ENCODE measurements at regions not wholly inside any gene's neighbourhood (a gene's known extent, or its start where the extent isn't known, plus 50 kb on each side); places are given as distances from the start of the nearest gene placed in this dataset.
"Not testable (repeated sequence)": the region's sequence is repeated elsewhere in the genome, so short reads cannot be mapped to it uniquely, and the experiment has no call there.

- no peak for DNase-seq (ENCODE audit: low read depth)
- no peak overlapping the region for H3K4me3 ChIP-seq (ENCODE audit: low read depth, low read length)
Observed at GRCh38 chr6:157727629-157728182, 95.3 kb upstream of the SNX9 start.

GRCh38 chr6:157728183-157728881, 94.7 kb upstream of the SNX9 start:
- no peak overlapping the region for H3K4me3 ChIP-seq (ENCODE audit: low read depth, low read length)
- no peak for DNase-seq (ENCODE audit: low read depth)

GRCh38 chr6:157731221-157731620, 91.8 kb upstream of the SNX9 start:
- no peak overlapping the region for H3K4me3 ChIP-seq (ENCODE audit: low read depth, low read length)
- no peak for DNase-seq (ENCODE audit: low read depth)

GRCh38 chr6:157732007-157732406, 91.0 kb upstream of the SNX9 start:
- no peak for DNase-seq (ENCODE audit: low read depth)
- no peak overlapping the region for H3K4me3 ChIP-seq (ENCODE audit: low read depth, low read length)

DNA sequence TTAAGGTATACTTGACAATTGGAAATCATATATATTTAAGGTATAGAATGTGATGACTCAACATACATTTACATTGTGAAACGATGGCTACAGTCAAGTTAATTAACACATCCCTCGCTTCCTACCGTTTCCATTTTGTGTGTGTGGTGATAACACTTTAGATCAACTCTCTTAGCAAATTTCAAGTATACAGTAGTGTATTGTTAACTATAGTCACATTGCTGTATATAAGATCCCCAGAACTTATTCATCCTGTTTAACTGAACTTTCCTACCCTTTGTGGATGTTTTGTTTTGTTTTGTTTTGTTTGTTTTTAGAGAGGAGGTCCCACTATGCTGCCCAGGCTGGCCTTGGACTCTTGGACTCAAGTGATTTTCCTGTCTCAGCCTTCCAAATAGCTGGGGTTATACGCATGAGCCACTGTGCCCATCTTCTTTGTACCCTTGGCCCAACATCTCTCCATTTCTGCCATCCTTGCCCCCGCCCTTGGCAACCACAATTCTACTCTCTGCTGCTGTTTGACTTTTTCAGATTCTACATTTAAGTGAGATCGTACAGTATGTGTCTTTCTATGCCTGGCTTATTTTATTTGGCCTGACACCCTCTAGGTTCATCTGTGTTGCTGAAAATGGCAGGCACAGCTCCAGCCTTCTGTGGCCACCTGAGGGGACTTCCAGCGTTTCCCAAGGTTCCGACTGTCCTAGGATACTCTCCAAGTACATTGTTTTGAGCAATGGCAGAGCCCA, 90.5 kb upstream of the SNX9 start:
- no peak for DNase-seq (ENCODE audit: low read depth)
- no peak overlapping the region for H3K4me3 ChIP-seq (ENCODE audit: low read depth, low read length)

DNA sequence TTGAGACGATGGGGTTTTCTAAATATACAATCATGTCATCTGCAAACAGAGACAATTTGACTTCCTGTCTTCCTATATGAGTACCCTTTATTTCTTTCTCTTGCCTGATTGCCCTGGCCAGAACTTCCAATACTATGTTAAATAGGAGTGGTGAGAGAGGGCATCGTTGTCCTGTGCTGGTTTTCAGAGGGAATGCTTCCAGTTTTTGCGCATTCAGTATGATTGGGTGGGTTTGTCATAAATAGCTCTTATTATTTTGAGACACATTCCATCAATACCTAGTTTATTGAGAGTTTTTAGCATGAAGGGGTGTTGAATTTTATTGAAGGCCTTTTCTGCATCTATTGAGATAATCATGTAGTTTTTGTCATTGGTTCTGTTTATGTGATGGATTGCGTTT, 86.5 kb upstream of the SNX9 start:
- not testable (repeated sequence) for H3K4me3 ChIP-seq (ENCODE audit: low read depth, low read length); DNase-seq (ENCODE audit: low read depth)

DNA sequence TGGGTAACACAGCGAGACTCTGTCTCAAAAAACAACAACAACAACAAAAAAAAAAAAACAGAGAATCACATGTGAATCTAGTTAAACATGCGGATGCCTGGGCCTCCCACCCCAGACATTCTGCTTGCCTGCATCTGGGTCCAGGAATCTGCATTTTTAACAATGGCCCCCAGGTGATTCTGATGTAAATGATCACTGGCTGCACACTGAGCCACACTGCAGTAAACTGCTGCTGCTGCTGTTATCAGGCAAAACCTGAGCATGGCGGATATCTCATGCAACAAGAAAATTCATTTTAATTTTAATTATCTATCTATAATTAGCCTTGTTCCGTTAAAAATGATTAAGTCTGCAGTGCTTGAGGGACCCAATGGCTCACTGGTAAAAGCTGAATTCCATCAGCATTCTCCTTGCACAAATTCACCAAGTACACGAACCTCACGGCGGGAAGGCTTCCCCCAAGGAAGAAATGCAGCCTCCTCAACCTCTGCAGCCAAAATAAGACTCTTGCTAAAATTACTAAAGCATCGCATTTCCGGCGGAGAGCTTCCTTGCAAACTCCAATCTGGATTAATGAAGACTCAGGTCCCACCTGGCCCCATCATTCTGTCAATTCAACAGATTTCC, 81.6 kb upstream of the SNX9 start:
- H3K4me3 ChIP-seq (ENCODE audit: low read depth, low read length) = no peak overlapping the region
- no peak for DNase-seq (ENCODE audit: low read depth)

GRCh38 chr6:157741948-157742556, 81.0 kb upstream of the SNX9 start:
- DNase-seq (ENCODE audit: low read depth) = no peak
- H3K4me3 ChIP-seq (ENCODE audit: low read depth, low read length) = no peak overlapping the region

DNA sequence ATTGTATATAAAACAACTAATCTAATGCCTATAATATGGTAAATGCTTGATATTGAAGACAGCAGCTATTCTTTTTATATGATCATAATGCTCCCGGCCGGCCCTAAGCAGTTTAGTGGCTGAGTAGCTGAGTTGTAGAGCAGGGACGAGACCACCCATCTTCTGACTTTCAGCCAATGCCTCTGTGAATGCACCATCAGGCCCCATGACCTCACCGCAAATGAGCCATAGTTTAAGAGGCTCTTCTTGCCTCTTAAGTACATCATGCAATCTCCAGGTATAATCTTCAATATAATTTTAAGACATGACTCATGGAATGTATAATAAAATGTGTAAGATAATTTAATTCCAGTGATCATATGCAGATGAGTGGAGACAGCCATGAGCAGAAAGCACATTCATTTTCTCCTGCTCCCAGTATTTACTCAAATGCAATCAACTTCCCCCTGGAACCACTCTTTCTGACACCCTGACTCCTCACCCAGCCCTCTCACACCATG, 78.9 kb upstream of the SNX9 start:
- no peak overlapping the region for H3K4me3 ChIP-seq (ENCODE audit: low read depth, low read length)
- DNase-seq (ENCODE audit: low read depth) = no peak

GRCh38 chr6:157746897-157747296, 76.1 kb upstream of the SNX9 start:
- DNase-seq (ENCODE audit: low read depth) = no peak
- no peak overlapping the region for H3K4me3 ChIP-seq (ENCODE audit: low read depth, low read length)

GRCh38 chr6:157747370-157747769, 75.7 kb upstream of the SNX9 start:
- no peak for DNase-seq (ENCODE audit: low read depth)
- no peak overlapping the region for H3K4me3 ChIP-seq (ENCODE audit: low read depth, low read length)

GRCh38 chr6:157748839-157749571, 74.0 kb upstream of the SNX9 start:
- H3K4me3 ChIP-seq (ENCODE audit: low read depth, low read length) = no peak overlapping the region
- DNase-seq (ENCODE audit: low read depth) = no peak

GRCh38 chr6:157750973-157751372, 72.1 kb upstream of the SNX9 start:
- not testable (repeated sequence) for DNase-seq (ENCODE audit: low read depth); H3K4me3 ChIP-seq (ENCODE audit: low read depth, low read length)

DNA sequence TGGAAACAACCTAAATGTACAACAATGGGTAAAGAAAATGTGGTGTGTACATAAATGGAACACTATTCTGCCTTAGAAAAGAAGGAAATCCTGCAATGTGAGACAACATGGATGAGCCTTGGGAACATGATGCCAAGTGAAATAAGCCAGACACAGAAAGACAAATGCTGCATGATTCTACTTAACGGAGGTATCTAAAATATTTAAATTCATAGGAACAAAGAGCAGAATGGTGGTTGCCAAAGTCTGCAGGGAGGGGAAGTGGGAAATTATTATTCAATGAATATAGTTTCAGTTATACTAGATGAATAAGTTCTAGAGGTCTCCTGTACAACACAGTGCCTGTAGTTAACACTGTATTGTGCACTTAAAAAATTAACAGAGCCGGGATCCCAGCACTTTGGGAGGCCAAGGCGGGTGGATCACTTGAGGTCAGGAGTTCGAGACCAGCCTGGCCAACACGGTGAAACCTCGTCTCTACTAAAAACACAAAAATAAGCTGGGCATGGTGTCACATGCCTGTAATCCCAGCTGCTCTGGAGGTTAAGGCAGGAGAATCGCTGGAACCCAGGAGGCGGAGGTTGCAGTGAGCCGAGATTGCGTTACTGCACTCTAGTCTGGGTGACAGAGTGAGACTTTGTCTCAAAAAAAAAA, 71.4 kb upstream of the SNX9 start:
- no peak for DNase-seq (ENCODE audit: low read depth)
- no peak overlapping the region for H3K4me3 ChIP-seq (ENCODE audit: low read depth, low read length)

DNA sequence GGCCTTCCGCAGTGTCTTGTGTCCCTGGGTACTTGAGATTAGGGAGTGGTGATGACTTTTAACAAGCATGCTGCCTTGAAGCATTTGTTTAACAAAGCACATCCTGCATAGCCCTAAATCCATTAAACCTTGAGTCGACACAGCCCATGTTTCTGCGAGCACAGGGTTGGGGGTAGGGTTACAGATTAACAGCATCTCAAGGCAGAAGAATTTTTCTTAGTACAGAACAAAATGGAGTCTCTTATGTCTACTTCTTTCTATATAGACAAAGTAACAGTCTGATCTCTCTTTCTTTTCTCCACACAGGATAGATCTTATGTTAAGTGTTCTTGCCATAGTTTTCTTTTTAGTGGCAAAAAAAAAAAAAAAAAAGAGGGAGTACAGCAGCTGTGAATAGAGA, 70.2 kb upstream of the SNX9 start:
- DNase-seq (ENCODE audit: low read depth); H3K4me3 ChIP-seq (ENCODE audit: low read depth, low read length): not testable (repeated sequence)

DNA sequence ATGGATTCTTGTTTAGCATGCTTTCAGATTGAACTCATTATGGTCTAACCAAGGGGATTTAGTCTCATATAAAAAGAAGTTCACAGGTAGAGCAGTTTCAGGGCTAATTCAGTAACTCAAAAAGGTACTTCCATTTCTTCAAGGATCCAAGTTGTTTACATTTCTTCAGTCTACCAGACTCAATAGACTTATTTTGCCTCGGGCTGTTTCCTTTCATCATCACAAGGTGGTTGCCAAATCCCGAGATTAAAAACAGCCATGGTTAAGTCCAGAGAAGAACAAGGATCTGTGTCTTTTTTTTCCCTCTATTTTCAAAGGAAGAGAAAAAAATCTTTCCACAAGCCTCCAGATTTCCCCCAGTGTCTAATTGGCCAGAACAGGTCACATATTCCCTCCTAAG, 69.8 kb upstream of the SNX9 start:
- DNase-seq (ENCODE audit: low read depth) = no peak

GRCh38 chr6:157753801-157754200, 69.2 kb upstream of the SNX9 start:
- DNase-seq (ENCODE audit: low read depth); H3K4me3 ChIP-seq (ENCODE audit: low read depth, low read length): not testable (repeated sequence)

More for the DNA sequence above, 69.8 kb upstream of the SNX9 start:
- H3K4me3 ChIP-seq (ENCODE audit: low read depth, low read length) = no peak overlapping the region

- DNase-seq (ENCODE audit: low read depth) = no peak
- no peak overlapping the region for H3K4me3 ChIP-seq (ENCODE audit: low read depth, low read length)
Observed at GRCh38 chr6:157754351-157754750, 68.7 kb upstream of the SNX9 start.

All from skeletal muscle cell (primary cell).